ENCODE measurements at regions not wholly inside any gene's neighbourhood (a gene's known extent, or its start where the extent isn't known, plus 50 kb on each side); places are given as distances from the start of the nearest gene placed in this dataset.
A peak's percentile ranks its signal among the peaks of the same experiment; 100 is the strongest.

DNA sequence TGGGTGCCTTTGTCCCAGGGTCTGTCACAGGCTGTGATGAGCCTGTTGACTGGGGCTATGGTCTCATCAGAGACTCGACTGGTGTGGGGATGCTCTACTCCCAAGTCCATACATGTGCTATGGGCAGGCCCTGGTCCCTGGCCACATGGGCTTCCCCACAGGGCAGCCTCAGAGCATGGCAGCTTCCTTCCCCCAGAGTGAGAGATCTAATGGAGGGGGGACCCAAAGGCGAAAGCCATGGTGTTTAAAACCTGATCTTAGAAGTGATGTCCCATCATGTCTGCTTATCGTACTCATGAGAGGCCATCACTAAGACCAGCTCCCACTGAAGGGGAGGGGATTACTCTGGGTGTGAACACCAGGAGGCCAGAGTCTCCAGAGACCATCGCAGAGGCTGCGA is 279.0 kb upstream of the RTL1 start:
- Histone ChIP-seq H3K27me3 (no peaks in the 10 kb centered on the region), H3K4me1 (no peaks in the 10 kb centered on the region), H3K9me3 (no peaks in the 10 kb centered on the region), H3K4me3 (no peak overlapping the region), H3K27ac (no peak overlapping the region), H3K36me3 (no peaks in the 10 kb centered on the region)
- TF ChIP-seq, protein P1, sequence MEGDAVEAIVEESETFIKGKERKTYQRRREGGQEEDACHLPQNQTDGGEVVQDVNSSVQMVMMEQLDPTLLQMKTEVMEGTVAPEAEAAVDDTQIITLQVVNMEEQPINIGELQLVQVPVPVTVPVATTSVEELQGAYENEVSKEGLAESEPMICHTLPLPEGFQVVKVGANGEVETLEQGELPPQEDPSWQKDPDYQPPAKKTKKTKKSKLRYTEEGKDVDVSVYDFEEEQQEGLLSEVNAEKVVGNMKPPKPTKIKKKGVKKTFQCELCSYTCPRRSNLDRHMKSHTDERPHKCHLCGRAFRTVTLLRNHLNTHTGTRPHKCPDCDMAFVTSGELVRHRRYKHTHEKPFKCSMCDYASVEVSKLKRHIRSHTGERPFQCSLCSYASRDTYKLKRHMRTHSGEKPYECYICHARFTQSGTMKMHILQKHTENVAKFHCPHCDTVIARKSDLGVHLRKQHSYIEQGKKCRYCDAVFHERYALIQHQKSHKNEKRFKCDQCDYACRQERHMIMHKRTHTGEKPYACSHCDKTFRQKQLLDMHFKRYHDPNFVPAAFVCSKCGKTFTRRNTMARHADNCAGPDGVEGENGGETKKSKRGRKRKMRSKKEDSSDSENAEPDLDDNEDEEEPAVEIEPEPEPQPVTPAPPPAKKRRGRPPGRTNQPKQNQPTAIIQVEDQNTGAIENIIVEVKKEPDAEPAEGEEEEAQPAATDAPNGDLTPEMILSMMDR (IDR thresholded peaks at IDR 0.05), result no peak
- peak; percentile 52 for DNase-seq (ENCODE audit: low spot score)

DNA sequence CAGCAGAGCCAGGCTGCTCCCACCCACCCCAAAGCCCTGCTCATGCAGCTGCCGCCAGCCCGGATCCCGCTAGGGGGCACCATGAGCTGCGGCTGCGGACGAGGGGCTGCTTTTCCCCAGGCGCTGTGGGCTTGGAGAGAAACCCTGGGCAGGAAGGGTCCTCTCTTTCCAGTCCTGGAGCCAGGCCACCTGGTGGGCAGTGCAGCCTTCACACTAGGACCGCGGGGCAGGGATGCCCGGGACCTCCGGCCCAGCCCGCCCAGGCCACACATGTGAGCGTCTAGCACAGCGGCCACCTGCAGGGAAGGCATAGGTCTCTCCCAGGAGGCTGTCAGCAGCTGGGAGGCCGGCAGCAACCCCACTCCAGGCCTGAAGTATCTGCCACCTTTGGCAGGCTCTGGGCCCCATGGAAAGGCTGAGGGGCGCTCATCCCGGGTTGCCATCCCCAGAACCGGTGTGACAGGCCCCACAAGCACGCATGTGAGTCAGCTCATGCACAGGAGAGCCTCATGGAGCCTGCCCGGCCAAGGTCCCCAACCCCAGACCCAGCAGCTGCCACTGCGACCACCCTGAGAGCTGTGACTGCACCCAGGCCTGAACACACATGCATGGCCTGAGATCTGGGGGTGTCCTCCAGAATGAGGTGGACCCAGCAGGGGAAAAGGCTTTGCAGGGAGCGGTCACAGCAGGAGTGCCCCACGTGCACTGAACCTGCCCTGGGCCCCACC is 280.0 kb upstream of the RTL1 start:
- H3K4me1 ChIP-seq, result no peaks in the 10 kb centered on the region
- H3K36me3 ChIP-seq, result no peaks in the 10 kb centered on the region
- no peaks in the 10 kb centered on the region for H3K27me3 ChIP-seq
- no peak overlapping the region for H3K27ac ChIP-seq
- no peaks in the 10 kb centered on the region for H3K9me3 ChIP-seq
- DNase-seq (ENCODE audit: low spot score), result peak; percentile 30
- TF ChIP-seq, protein P1 (IDR thresholded peaks at IDR 0.05), result no peak
- no peak overlapping the region for H3K4me3 ChIP-seq

DNA sequence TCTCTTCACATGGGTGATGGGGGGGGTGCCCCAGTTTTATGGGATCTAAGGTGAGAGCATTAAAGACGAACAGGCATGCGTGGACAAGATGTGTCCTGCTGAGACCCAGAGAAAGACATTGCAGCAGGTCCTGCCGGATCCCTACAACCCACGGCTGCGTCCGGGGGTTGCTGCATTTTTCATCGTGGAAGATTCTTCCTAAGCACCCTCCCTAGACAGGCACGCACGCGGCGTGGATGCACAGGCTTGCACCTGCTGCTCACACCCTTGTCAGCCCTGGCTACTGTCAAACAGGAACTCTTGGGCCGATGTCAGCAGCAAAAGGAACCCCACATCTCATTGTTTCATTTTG is 280.6 kb upstream of the RTL1 start:
- no peak for DNase-seq (ENCODE audit: low spot score)
- H3K4me1 ChIP-seq, result no peaks in the 10 kb centered on the region
- H3K9me3 ChIP-seq, result no peaks in the 10 kb centered on the region
- H3K27ac ChIP-seq, result no peak overlapping the region
- TF ChIP-seq, protein P1 (IDR thresholded peaks at IDR 0.05), result no peak
- H3K4me3 ChIP-seq, result no peak overlapping the region
- no peaks in the 10 kb centered on the region for H3K27me3 ChIP-seq
- no peaks in the 10 kb centered on the region for H3K36me3 ChIP-seq

DNA sequence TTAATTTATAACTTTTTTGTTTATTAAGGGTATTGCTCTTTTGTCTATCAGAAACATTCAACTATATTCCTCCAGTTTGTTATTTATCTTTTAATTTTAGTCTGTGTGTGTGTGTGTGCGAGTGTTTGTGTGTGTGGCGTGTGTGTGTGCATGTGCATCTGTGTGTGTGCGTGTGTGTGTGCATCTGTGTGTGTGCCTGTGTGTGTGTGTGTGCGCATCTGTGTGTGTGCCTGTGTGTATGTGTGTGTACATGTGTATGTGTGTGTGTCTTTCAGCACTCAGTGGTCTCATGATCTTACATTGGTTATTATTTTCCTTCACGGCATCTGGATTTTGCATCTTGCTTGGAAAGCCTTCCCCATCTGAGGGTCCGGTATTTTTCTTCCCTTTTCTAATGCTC is 281.1 kb upstream of the RTL1 start:
- no peak overlapping the region for H3K27ac ChIP-seq
- TF ChIP-seq, protein P1 (IDR thresholded peaks at IDR 0.05), result no peak
- no peaks in the 10 kb centered on the region for H3K27me3 ChIP-seq
- no peaks in the 10 kb centered on the region for H3K4me1 ChIP-seq
- H3K36me3 ChIP-seq, result no peaks in the 10 kb centered on the region
- H3K9me3 ChIP-seq, result no peaks in the 10 kb centered on the region
- DNase-seq (ENCODE audit: low spot score), result peak; percentile 16
- H3K4me3 ChIP-seq, result no peak overlapping the region

DNA sequence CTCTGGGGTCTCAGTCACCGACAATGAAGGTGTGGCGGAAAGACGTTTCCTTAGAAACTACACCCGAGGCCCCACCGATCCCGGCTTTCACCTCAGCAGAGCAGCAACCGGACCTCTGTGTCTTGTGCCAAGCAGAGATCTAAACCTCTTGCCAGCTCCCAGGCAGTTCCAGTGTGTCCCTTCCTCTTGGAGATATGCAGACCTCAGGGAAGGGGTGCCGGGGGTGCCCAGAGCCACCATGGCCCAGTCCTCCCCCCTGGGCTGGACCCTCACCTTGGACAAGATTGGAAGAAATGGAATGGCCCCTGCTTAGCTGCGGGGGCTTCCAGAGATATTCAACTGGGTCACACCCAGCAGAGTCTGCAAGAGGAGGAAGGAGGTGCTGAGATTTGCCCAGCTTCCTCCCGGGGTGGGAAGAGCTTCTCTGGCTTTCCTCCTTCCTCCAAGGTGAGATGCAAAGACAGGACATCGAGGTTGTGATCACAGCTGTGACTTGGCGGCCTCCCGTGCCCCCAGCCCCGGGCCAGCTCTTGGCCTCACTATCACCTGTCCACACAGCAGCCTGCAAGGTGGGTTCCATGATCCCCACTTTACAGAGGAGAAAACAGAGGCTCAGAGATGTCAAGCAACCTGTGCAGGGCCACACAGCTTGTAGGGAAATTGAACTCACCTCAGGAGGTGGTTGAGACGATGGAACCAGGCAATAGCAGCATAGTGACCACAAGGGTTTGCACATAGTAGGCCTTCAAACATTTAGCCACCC is 281.7 kb upstream of the RTL1 start:
- Histone ChIP-seq H3K4me1 (no peaks in the 10 kb centered on the region), H3K36me3 (no peaks in the 10 kb centered on the region), H3K27me3 (no peaks in the 10 kb centered on the region), H3K27ac (no peak overlapping the region), H3K9me3 (no peaks in the 10 kb centered on the region), H3K4me3 (no peak overlapping the region)
- TF ChIP-seq, protein P1 (IDR thresholded peaks at IDR 0.05), result no peak
- peak; percentile 36 for DNase-seq (ENCODE audit: low spot score)

All from right atrium auricular region (tissue), 2 donors.